ENCODE measurements at regions not wholly inside any gene's neighbourhood (a gene's known extent, or its start where the extent isn't known, plus 50 kb on each side); places are given as distances from the start of the nearest gene placed in this dataset.

GRCh38 chr5:7080501-7080900 is 315.4 kb upstream of the ADCY2 start:
- no peaks in the 10 kb centered on the region for H3K36me3 Mint-ChIP-seq (ENCODE audit: unreplicated experiment)
- no peak for TF ChIP-seq CTCF (IDR thresholded peaks at IDR 0.05)
- peaks cover 6% of the 10 kb centered on the region for H3K9me3 Mint-ChIP-seq (ENCODE audit: unreplicated experiment)
- no peak overlapping the region for H3K4me3 Mint-ChIP-seq (ENCODE audit: unreplicated experiment)
- H3K27me3 Mint-ChIP-seq (ENCODE audit: unreplicated experiment) = no peaks in the 10 kb centered on the region
- no peak for DNase-seq (ENCODE audit: extremely low spot score, unreplicated experiment)
- H3K4me1 Mint-ChIP-seq (ENCODE audit: unreplicated experiment) = peaks cover 16% of the 10 kb centered on the region
- no peak overlapping the region for H3K27ac Mint-ChIP-seq (ENCODE audit: unreplicated experiment)

GRCh38 chr5:7087719-7088297 is 308.1 kb upstream of the ADCY2 start:
- Mint-ChIP-seq H3K36me3 (ENCODE audit: unreplicated experiment) (no peaks in the 10 kb centered on the region), H3K4me1 (ENCODE audit: unreplicated experiment) (no peaks in the 10 kb centered on the region), H3K9me3 (ENCODE audit: unreplicated experiment) (peaks cover 24% of the 10 kb centered on the region), H3K27me3 (ENCODE audit: unreplicated experiment) (no peaks in the 10 kb centered on the region), H3K4me3 (ENCODE audit: unreplicated experiment) (no peak overlapping the region), H3K27ac (ENCODE audit: unreplicated experiment) (no peak overlapping the region)
- DNase-seq (ENCODE audit: extremely low spot score, unreplicated experiment) = no peak
- no peak for TF ChIP-seq CTCF (IDR thresholded peaks at IDR 0.05)

- DNase-seq (ENCODE audit: extremely low spot score, unreplicated experiment) = no peak
- Mint-ChIP-seq H3K36me3 (ENCODE audit: unreplicated experiment) (no peaks in the 10 kb centered on the region), H3K27ac (ENCODE audit: unreplicated experiment) (no peak overlapping the region), H3K4me3 (ENCODE audit: unreplicated experiment) (no peak overlapping the region), H3K4me1 (ENCODE audit: unreplicated experiment) (no peaks in the 10 kb centered on the region), H3K27me3 (ENCODE audit: unreplicated experiment) (no peaks in the 10 kb centered on the region), H3K9me3 (ENCODE audit: unreplicated experiment) (peaks cover 24% of the 10 kb centered on the region)
- TF ChIP-seq CTCF (IDR thresholded peaks at IDR 0.05) = no peak
These were observed 307.1 kb upstream of the ADCY2 start for GRCh38 chr5:7088849-7089248.

GRCh38 chr5:7094626-7095025 is 301.3 kb upstream of the ADCY2 start:
- Mint-ChIP-seq H3K9me3 (ENCODE audit: unreplicated experiment) (peaks cover 10% of the 10 kb centered on the region), H3K36me3 (ENCODE audit: unreplicated experiment) (no peaks in the 10 kb centered on the region), H3K27ac (ENCODE audit: unreplicated experiment) (no peak overlapping the region), H3K4me1 (ENCODE audit: unreplicated experiment) (no peaks in the 10 kb centered on the region), H3K27me3 (ENCODE audit: unreplicated experiment) (no peaks in the 10 kb centered on the region), H3K4me3 (ENCODE audit: unreplicated experiment) (no peak overlapping the region)
- TF ChIP-seq CTCF (IDR thresholded peaks at IDR 0.05) = no peak
- no peak for DNase-seq (ENCODE audit: extremely low spot score, unreplicated experiment)

GRCh38 chr5:7096294-7096693 is 299.6 kb upstream of the ADCY2 start:
- no peaks in the 10 kb centered on the region for H3K27me3 Mint-ChIP-seq (ENCODE audit: unreplicated experiment)

More at GRCh38 chr5:7096294-7096693, 299.6 kb upstream of the ADCY2 start:
- DNase-seq (ENCODE audit: extremely low spot score, unreplicated experiment) = no peak
- Mint-ChIP-seq H3K4me1 (ENCODE audit: unreplicated experiment) (no peaks in the 10 kb centered on the region), H3K9me3 (ENCODE audit: unreplicated experiment) (peaks cover 2% of the 10 kb centered on the region), H3K36me3 (ENCODE audit: unreplicated experiment) (no peaks in the 10 kb centered on the region), H3K27ac (ENCODE audit: unreplicated experiment) (no peak overlapping the region), H3K4me3 (ENCODE audit: unreplicated experiment) (no peak overlapping the region)
- TF ChIP-seq CTCF (IDR thresholded peaks at IDR 0.05) = no peak
